H1 (cell line): ENCODE measurements at regions not wholly inside any gene's neighbourhood (a gene's known extent, or its start where the extent isn't known, plus 50 kb on each side); places are given as distances from the start of the nearest gene placed in this dataset.

ENCODE experiments used
- CTCF ChIA-PET: fragments of 300-600 bp; sonication (Branson Sonifier 250); formaldehyde crosslinking; loops from one replicate; lab custom pipeline; 2021; ENCODE audit not compliant: partially characterized antibody; lab: Charles Lee
- POLR2A ChIA-PET: fragments of 300-600 bp; sonication (Branson Sonifier 250); formaldehyde crosslinking; loops from one replicate; lab custom pipeline; 2021; ENCODE audit warnings: inconsistent platforms; ENCODE audit not compliant: partially characterized antibody; lab: Charles Lee
- DNase-seq, 2 experiments: peaks; one replicate each; pipeline versions ENCODE4 v3.0.0 to v3.0.0-alpha.2; 2010 to 2022; ENCODE audit warnings: low spot score in 2 of 2, low read depth in 1 of 2, mixed read lengths in 1 of 2
- FAIRE-seq: peaks from 2 replicates; lab custom pipeline; 2011; peaks lifted over from hg19 to GRCh38; lab: Jason Lieb, UNC
- H2AFZ ChIP-seq: 2 replicates; pipeline ENCODE4 v1.8.1; 2012; ENCODE audit warnings: low read length, inconsistent platforms
- H2AK5ac ChIP-seq: 2 replicates; pipeline ENCODE4 v1.6.1; 2013; ENCODE audit warnings: low read depth, low read length
- H2BK120ac ChIP-seq: replicated peaks from 2 replicates; pipeline ENCODE3; 2013; ENCODE audit warnings: low read depth, low read length, inconsistent platforms
- H2BK12ac ChIP-seq: 2 replicates; pipeline ENCODE4 v1.6.1; 2013; ENCODE audit warnings: low read depth, low read length
- H2BK15ac ChIP-seq: 2 replicates; pipeline ENCODE4 v1.6.1; 2013; ENCODE audit warnings: low read length
- H2BK20ac ChIP-seq: 2 replicates; pipeline ENCODE4 v1.6.1; 2013; ENCODE audit warnings: low read length
- H2BK5ac ChIP-seq: 2 replicates; pipeline ENCODE4 v1.6.1; 2013; ENCODE audit warnings: low read depth, low read length
- H3K14ac ChIP-seq: 2 replicates; pipeline ENCODE4 v1.6.1; 2013; ENCODE audit warnings: inconsistent platforms; ENCODE audit not compliant: insufficient read length
- H3K18ac ChIP-seq: 2 replicates; pipeline ENCODE4 v1.6.1; 2013; ENCODE audit warnings: low read length; ENCODE audit errors: extremely low read depth
- H3K23ac ChIP-seq: 2 replicates; pipeline ENCODE4 v1.6.1; 2013; ENCODE audit warnings: inconsistent platforms; ENCODE audit not compliant: insufficient read length
- H3K23me2 ChIP-seq: 2 replicates; pipeline ENCODE4 v1.6.1; 2013; ENCODE audit warnings: low read depth, low read length
- H3K27ac ChIP-seq: 2 replicates; pipeline ENCODE4 v1.6.1; 2011; ENCODE audit warnings: low read depth, low read length, inconsistent platforms
- H3K27me3 ChIP-seq, 4 experiments: replicated peaks in 1 of 4; 1 replicate in 1 of 4; 2 replicates in 3 of 4; pipeline versions ENCODE4 v1.6.1 to v1.8.1; 2011 to 2013; ENCODE audit warnings: low read length in 3 of 4, mild to moderate bottlenecking in 3 of 4, inconsistent platforms in 2 of 4, mixed read lengths in 2 of 4, moderate library complexity in 1 of 4; ENCODE audit not compliant: control insufficient read depth in 3 of 4, insufficient read depth in 3 of 4; ENCODE audit errors: extremely low read depth in 1 of 4
- H3K36me3 ChIP-seq, 4 experiments: 2 replicates each; pipeline versions ENCODE4 v1.6.1 to v1.8.1; 2011 to 2013; ENCODE audit warnings: mild to moderate bottlenecking in 4 of 4, low read length in 3 of 4, moderate library complexity in 2 of 4, control low read depth in 1 of 4, inconsistent platforms in 1 of 4; ENCODE audit not compliant: insufficient read depth in 4 of 4, control insufficient read depth in 2 of 4
- H3K4ac ChIP-seq: replicated peaks from 2 replicates; pipeline ENCODE3; 2013; ENCODE audit warnings: low read length, low read depth, mixed read lengths, inconsistent platforms; ENCODE audit not compliant: insufficient read length
- H3K4me1 ChIP-seq, 4 experiments: replicated peaks in 1 of 4; 1 replicate in 1 of 4; 2 replicates in 3 of 4; pipeline versions ENCODE4 v1.6.1 to v1.8.1; 2011 to 2013; ENCODE audit warnings: low read length in 3 of 4, inconsistent platforms in 2 of 4, mixed read lengths in 1 of 4; ENCODE audit not compliant: insufficient read depth in 4 of 4, control insufficient read depth in 3 of 4
- H3K4me2 ChIP-seq, 2 experiments: 2 replicates each; pipeline versions ENCODE4 v1.6.1 to v1.8.1; 2011 to 2013; ENCODE audit warnings: low read depth in 2 of 2, low read length in 2 of 2, control low read depth in 1 of 2, inconsistent platforms in 1 of 2, mild to moderate bottlenecking in 1 of 2; ENCODE audit not compliant: insufficient read depth in 1 of 2
- H3K4me3 ChIP-seq, 4 experiments: fragments of 200-600, 300-600 bp in 1 of 4; sonication (generic), shearing (Covaris generic), sonication (Bioruptor Twin) in 1 of 4; 2 replicates each; pipeline versions ENCODE4 v1.5.1 to v1.8.1; 2011 to 2016; ENCODE audit warnings: low read length in 4 of 4, low read depth in 3 of 4, control low read depth in 2 of 4, inconsistent platforms in 2 of 4, mild to moderate bottlenecking in 2 of 4, mixed read lengths in 1 of 4, moderate library complexity in 1 of 4; ENCODE audit not compliant: insufficient read depth in 2 of 4; ENCODE audit errors: extremely low read depth in 1 of 4
- H3K56ac ChIP-seq: replicated peaks from 2 replicates; pipeline ENCODE3; 2013; ENCODE audit warnings: low read depth, mild to moderate bottlenecking, mixed read lengths, low read length, inconsistent platforms; ENCODE audit not compliant: insufficient read length
- H3K79me1 ChIP-seq: 2 replicates; pipeline ENCODE4 v1.6.1; 2013; ENCODE audit warnings: low read depth, low read length, control low read depth
- H3K79me2 ChIP-seq, 2 experiments: 2 replicates each; pipeline versions ENCODE4 v1.6.1 to v1.8.1; 2012 to 2013; ENCODE audit warnings: low read length in 2 of 2, mild to moderate bottlenecking in 2 of 2, inconsistent platforms in 1 of 2; ENCODE audit not compliant: insufficient read depth in 2 of 2, control insufficient read depth in 1 of 2
- H3K9ac ChIP-seq, 4 experiments: replicated peaks in 1 of 4; 1 replicate in 1 of 4; 2 replicates in 3 of 4; pipeline versions ENCODE4 v1.6.1 to v1.8.1; 2011 to 2013; ENCODE audit warnings: low read depth in 3 of 4, low read length in 3 of 4, control low read depth in 2 of 4, mild to moderate bottlenecking in 2 of 4, moderate library complexity in 2 of 4, inconsistent platforms in 1 of 4; ENCODE audit errors: extremely low read depth in 1 of 4
- H3K9me3 ChIP-seq, 2 experiments: 2 replicates each; pipeline versions ENCODE4 v1.6.1 to v1.8.1; 2012 to 2013; ENCODE audit warnings: mild to moderate bottlenecking in 2 of 2, moderate library complexity in 2 of 2, control low read depth in 1 of 2, inconsistent platforms in 1 of 2, low read depth in 1 of 2, low read length in 1 of 2, mixed read lengths in 1 of 2; ENCODE audit not compliant: insufficient read depth in 2 of 2
- H4K20me1 ChIP-seq, 2 experiments: replicated peaks in 1 of 2; 2 replicates each; pipeline versions ENCODE3 to v1.8.1; 2011 to 2013; ENCODE audit warnings: inconsistent platforms in 2 of 2, low read length in 2 of 2, mild to moderate bottlenecking in 1 of 2; ENCODE audit not compliant: insufficient read depth in 2 of 2, control insufficient read depth in 1 of 2
- H4K5ac ChIP-seq: 2 replicates; pipeline ENCODE4 v1.6.1; 2013; ENCODE audit warnings: low read length, low read depth, mixed read lengths, inconsistent platforms; ENCODE audit not compliant: insufficient read length
- H4K8ac ChIP-seq: 2 replicates; pipeline ENCODE4 v1.8.0; 2013; ENCODE audit warnings: mild to moderate bottlenecking, moderate library complexity, low read length, inconsistent platforms; ENCODE audit not compliant: insufficient read depth; ENCODE audit errors: extremely low read depth
- H4K91ac ChIP-seq: replicated peaks from 2 replicates; pipeline ENCODE3; 2013; ENCODE audit warnings: low read length, mixed read lengths, inconsistent platforms; ENCODE audit not compliant: insufficient read length
- HDAC2 ChIP-seq, 2 experiments: fragments of 300-600 bp in 1 of 2; sonication (generic) in 1 of 2; IDR thresholded peaks; 2 replicates each; pipeline ENCODE4 v1.6.1; 2011 to 2012; ENCODE audit warnings: low read depth in 2 of 2, low read length in 2 of 2, mild to moderate bottlenecking in 2 of 2, moderate library complexity in 2 of 2, borderline replicate concordance in 1 of 2, inconsistent platforms in 1 of 2
- WGBS, 2 experiments: shearing (Covaris generic) in 1 of 2; methylation state at CpG; one replicate each; pipeline versions ENCODE4 v1.1.6 to v1.1.7; 2013 to 2015; ENCODE audit warnings: low lambda C conversion rate in 2 of 2, mixed read lengths in 2 of 2, inconsistent platforms in 1 of 2, low coverage in 1 of 2, missing lambda C conversion rate in 1 of 2; ENCODE audit not compliant: insufficient replicate concordance in 2 of 2, insufficient coverage in 1 of 2, insufficient read length in 1 of 2; ENCODE audit errors: extremely low coverage in 1 of 2, missing lambda C conversion rate in 1 of 2; 5-methylcytosine and 5-hydroxymethylcytosine counted together

DNA sequence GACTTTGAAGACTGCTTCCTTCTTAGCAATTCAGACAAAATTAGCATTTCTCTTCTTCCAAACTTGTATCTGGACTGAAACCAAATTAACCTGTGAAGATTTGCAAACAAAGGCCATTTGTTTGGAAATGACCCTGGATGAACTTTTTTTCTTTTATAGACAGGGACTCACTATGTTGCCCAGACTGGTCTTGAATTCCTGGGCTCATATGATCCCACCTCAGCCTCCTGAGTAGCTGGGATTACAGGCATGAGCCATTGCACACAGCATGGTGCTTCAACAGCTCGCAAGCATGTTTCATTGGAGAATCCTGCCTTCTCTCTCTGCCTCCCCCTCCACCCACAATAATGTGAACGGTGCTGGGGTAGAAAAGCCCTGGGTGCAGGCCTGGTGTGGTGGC lies 170.2 kb downstream of the ARL4C start:
- no peaks in the 10 kb centered on the region for H3K79me2 ChIP-seq
- H3K4me2 ChIP-seq, result no peak overlapping the region
- H2BK20ac ChIP-seq, result no peak overlapping the region
- H4K91ac ChIP-seq, result no peak overlapping the region
- no peaks in the 10 kb centered on the region for H4K20me1 ChIP-seq
- H2BK15ac ChIP-seq, result no peak overlapping the region
- no peak overlapping the region for H2BK120ac ChIP-seq
- no peak overlapping the region for H3K9ac ChIP-seq
- ChIA-PET CTCF (interaction anchor here (0.5 to 2.1 kb wide), 5 partner anchors 11 to 274 kb away, joined by 3 to 5 read pairs (median 3); no protein-coding TSS in a partner anchor), POLR2A (no interaction called here)
- no peak overlapping the region for H2BK5ac ChIP-seq
- no peak overlapping the region for H2AK5ac ChIP-seq
- FAIRE-seq (no peak), DNase-seq (no peak)
- no peak overlapping the region for H3K4me3 ChIP-seq
- no peak for TF ChIP-seq HDAC2 (IDR thresholded peaks at IDR 0.05; ENCODE audit: borderline replicate concordance in 1 of 2, low read depth in 2 of 2, low read length in 2 of 2)
- no peak overlapping the region for H3K23ac ChIP-seq
- no peak overlapping the region for H3K4ac ChIP-seq
- no peak overlapping the region for H3K56ac ChIP-seq
- no peak overlapping the region for H4K8ac ChIP-seq
- no peaks in the 10 kb centered on the region for H3K9me3 ChIP-seq
- H2BK12ac ChIP-seq, result no peak overlapping the region
- H3K27ac ChIP-seq, result no peak overlapping the region
- H3K27me3 ChIP-seq, result peaks cover 0 to 2% (median 0%) of the 10 kb centered on the region in 4 experiments; a peak in 1 of 7 replicates
- no peaks in the 10 kb centered on the region for H3K79me1 ChIP-seq
- no peak overlapping the region for H3K18ac ChIP-seq
- no peak overlapping the region for H3K14ac ChIP-seq
- H4K5ac ChIP-seq, result no peak overlapping the region
- no peaks in the 10 kb centered on the region for H3K36me3 ChIP-seq
- H2AFZ ChIP-seq, result no peak overlapping the region
- WGBS, 2 experiments, result 100% methylated on average over 2 of the region's 2 CpGs; no CpG with 5 or more reads in 1 of the 2 experiments
- peaks cover 0 to 4% (median 1%) of the 10 kb centered on the region in 4 experiments; a peak in 3 of 7 replicates for H3K4me1 ChIP-seq
- H3K23me2 ChIP-seq, result no peaks in the 10 kb centered on the region
